Esophagus muscularis mucosa (tissue), 4 donors: ENCODE measurements at regions not wholly inside any gene's neighbourhood (a gene's known extent, or its start where the extent isn't known, plus 50 kb on each side); places are given as distances from the start of the nearest gene placed in this dataset.

Source experiments
- DNase-seq: peaks from one replicate; pipeline ENCODE4 v3.0.0-alpha.2; 2017; ENCODE audit errors: extremely low spot score
- H3K27ac ChIP-seq, 4 donors: fragments of 200-600 bp; sonication (generic); replicated peaks in 1 of 4; 1 replicate in 3 of 4; 2 replicates in 1 of 4; pipeline ENCODE4 v1.5.1; 2016 to 2019; ENCODE audit warnings: mild to moderate bottlenecking in 1 of 4
- H3K27me3 ChIP-seq, 4 donors: fragments of 200-600 bp; sonication (generic); one replicate each; pipeline versions ENCODE4 v1.5.1 to v1.6.0; 2016 to 2019
- H3K36me3 ChIP-seq, 4 donors: fragments of 200-600 bp; sonication (generic); one replicate each; pipeline ENCODE4 v1.5.1; 2016 to 2019
- H3K4me1 ChIP-seq, 4 donors: fragments of 200-600 bp; sonication (generic); one replicate each; pipeline ENCODE4 v1.5.1; 2016 to 2019
- H3K4me3 ChIP-seq, 4 donors: fragments of 200-600 bp; sonication (generic); 1 replicate in 2 of 4; 2 replicates in 2 of 4; pipeline ENCODE4 v1.5.1; 2016 to 2019; ENCODE audit warnings: mild to moderate bottlenecking in 4 of 4, moderate library complexity in 1 of 4
- H3K9me3 ChIP-seq, 4 donors: fragments of 200-600 bp; sonication (generic); 1 replicate in 3 of 4; 2 replicates in 1 of 4; pipeline ENCODE4 v1.5.1; 2016 to 2019
- CTCF ChIP-seq, 3 experiments: fragments of 200-600 bp in 2 of 3; fragments of 450-650 bp in 1 of 3; sonication (generic) in 2 of 3; IDR thresholded peaks; one replicate each; pipeline ENCODE4 v1.5.1; 2017 to 2019; ENCODE audit warnings: antibody characterized with exemption in 3 of 3, mild to moderate bottlenecking in 2 of 3, moderate library complexity in 1 of 3
- EP300 ChIP-seq: sonication (generic); formaldehyde crosslinking; IDR thresholded peaks from one replicate; pipeline ENCODE4 v1.6.1; 2017; ENCODE audit warnings: antibody characterized with exemption
- POLR2A ChIP-seq: fragments of 450-650 bp; IDR thresholded peaks from one replicate; pipeline ENCODE4 v1.6.1; 2017; ENCODE audit warnings: antibody characterized with exemption, moderate library complexity, mild to moderate bottlenecking, low read depth
- POLR2AphosphoS5 ChIP-seq, 2 donors: sonication (generic); formaldehyde crosslinking; IDR thresholded peaks; one replicate each; pipeline ENCODE4 v1.6.1; 2017; ENCODE audit warnings: antibody characterized with exemption in 2 of 2
- WGBS: methylation state at CpG from one replicate; pipeline ENCODE4 v1.1.5; 2018; 5-methylcytosine and 5-hydroxymethylcytosine counted together
- intact Hi-C: fragments of 100-400 bp; cut with DNase I; formaldehyde crosslinking; loops from one replicate; pipeline ENCODE4 v1.15.1; 2023

- TF ChIP-seq CTCF (IDR thresholded peaks at IDR 0.05) (no peak), POLR2AphosphoS5 (IDR thresholded peaks at IDR 0.05) (no peak), POLR2A (no peak), EP300 (no peak)
- no peaks in the 10 kb centered on the region for H3K36me3 ChIP-seq
- H3K27me3 ChIP-seq, result peaks cover 0 to 32% (median 0%) of the 10 kb centered on the region in 4 donors
- no peak overlapping the region for H3K4me3 ChIP-seq
- H3K27ac ChIP-seq, result no peak overlapping the region
- WGBS, result 69% methylated on average over 4 of the region's 4 CpGs
- H3K9me3 ChIP-seq, result no peaks in the 10 kb centered on the region
- H3K4me1 ChIP-seq, result no peaks in the 10 kb centered on the region
- intact Hi-C loops, result no loop called here
- peak; percentile 78 for DNase-seq
These were observed 116.3 kb downstream of the IRX5 start for GRCh38 chr16:55046916-55047315.

GRCh38 chr16:55047331-55047730 is 116.7 kb downstream of the IRX5 start:
- intact Hi-C loops, result no loop called here
- 78% methylated on average over 2 of the region's 4 CpGs for WGBS
- no peak for TF ChIP-seq POLR2AphosphoS5 (IDR thresholded peaks at IDR 0.05)
- no peak for TF ChIP-seq EP300
- TF ChIP-seq CTCF (IDR thresholded peaks at IDR 0.05), result no peak
- TF ChIP-seq POLR2A, result no peak
- H3K4me1 ChIP-seq, result no peaks in the 10 kb centered on the region
- no peak overlapping the region for H3K4me3 ChIP-seq
- no peaks in the 10 kb centered on the region for H3K9me3 ChIP-seq
- DNase-seq, result no peak
- no peaks in the 10 kb centered on the region for H3K36me3 ChIP-seq
- H3K27ac ChIP-seq, result no peak overlapping the region
- H3K27me3 ChIP-seq, result peaks cover 0 to 31% (median 0%) of the 10 kb centered on the region in 4 donors

GRCh38 chr16:55047903-55048497 is 117.3 kb downstream of the IRX5 start:
- WGBS, result 85% methylated on average over 8 of the region's 8 CpGs
- Histone ChIP-seq H3K27ac (no peak overlapping the region), H3K4me3 (no peak overlapping the region), H3K4me1 (no peaks in the 10 kb centered on the region), H3K36me3 (no peaks in the 10 kb centered on the region), H3K9me3 (no peaks in the 10 kb centered on the region), H3K27me3 (peaks cover 0 to 31% (median 0%) of the 10 kb centered on the region in 4 donors)
- intact Hi-C loops, result no loop called here
- no peak for TF ChIP-seq POLR2A
- peak; percentile 78 for DNase-seq

- Histone ChIP-seq H3K4me1 (no peaks in the 10 kb centered on the region), H3K9me3 (no peaks in the 10 kb centered on the region), H3K27ac (no peak overlapping the region), H3K36me3 (no peaks in the 10 kb centered on the region), H3K4me3 (no peak overlapping the region), H3K27me3 (peaks cover 0 to 29% (median 0%) of the 10 kb centered on the region in 4 donors)
- intact Hi-C loops, result no loop called here
- TF ChIP-seq EP300 (no peak), POLR2A (no peak), CTCF (IDR thresholded peaks at IDR 0.05) (no peak), POLR2AphosphoS5 (IDR thresholded peaks at IDR 0.05) (no peak)
- peak; percentile 62 for DNase-seq
- 85% methylated on average over 5 of the region's 5 CpGs for WGBS
These were observed 118.1 kb downstream of the IRX5 start for GRCh38 chr16:55048745-55049144.

GRCh38 chr16:55051571-55052347 is 121.1 kb downstream of the IRX5 start:
- Histone ChIP-seq H3K4me1 (peaks cover 0 to 5% (median 4%) of the 10 kb centered on the region in 4 donors), H3K27ac (no peak overlapping the region), H3K36me3 (no peaks in the 10 kb centered on the region), H3K9me3 (peaks cover 0 to 11% (median 4%) of the 10 kb centered on the region in 4 donors), H3K4me3 (no peak overlapping the region), H3K27me3 (peaks cover 0 to 44% (median 4%) of the 10 kb centered on the region in 4 donors)
- intact Hi-C loops, result no loop called here
- DNase-seq, result no peak
- 69% methylated on average over 7 of the region's 7 CpGs for WGBS
- no peak for TF ChIP-seq CTCF (IDR thresholded peaks at IDR 0.05)
- no peak for TF ChIP-seq EP300
- TF ChIP-seq POLR2AphosphoS5 (IDR thresholded peaks at IDR 0.05), result no peak
- TF ChIP-seq POLR2A, result no peak
